ENCODE measurements at regions not wholly inside any gene's neighbourhood (a gene's known extent, or its start where the extent isn't known, plus 50 kb on each side); places are given as distances from the start of the nearest gene placed in this dataset.

DNA sequence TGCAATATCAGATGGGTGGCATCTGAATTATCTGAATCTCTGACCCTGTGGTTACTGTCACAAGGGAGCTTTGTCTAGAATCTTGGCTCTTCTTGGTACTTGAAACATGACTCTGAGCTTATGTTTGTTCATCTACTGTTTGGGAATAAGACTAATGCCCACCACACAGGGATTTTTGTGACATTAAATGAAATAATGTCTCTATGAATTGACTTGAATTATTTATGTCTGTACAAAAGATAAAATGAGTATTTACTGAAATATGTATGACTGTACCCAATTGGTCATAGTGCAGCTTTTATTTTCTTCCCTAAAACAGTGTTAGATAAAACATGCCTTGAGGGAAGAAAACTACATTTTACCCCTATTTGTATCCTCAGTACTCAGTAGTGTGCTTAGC is 87.9 kb upstream of the ZPLD1 start:
- Mint-ChIP-seq H3K4me1 (ENCODE audit: low read depth, unreplicated experiment) (no peaks in the 10 kb centered on the region), H3K9me3 (ENCODE audit: low read depth, unreplicated experiment) (no peaks in the 10 kb centered on the region), H3K27ac (ENCODE audit: unreplicated experiment) (no peak overlapping the region), H3K36me3 (ENCODE audit: insufficient read depth, unreplicated experiment) (no peaks in the 10 kb centered on the region), H3K27me3 (ENCODE audit: unreplicated experiment) (no peaks in the 10 kb centered on the region), H3K4me3 (ENCODE audit: low read depth, unreplicated experiment) (no peak overlapping the region)
- TF ChIP-seq, protein P1, sequence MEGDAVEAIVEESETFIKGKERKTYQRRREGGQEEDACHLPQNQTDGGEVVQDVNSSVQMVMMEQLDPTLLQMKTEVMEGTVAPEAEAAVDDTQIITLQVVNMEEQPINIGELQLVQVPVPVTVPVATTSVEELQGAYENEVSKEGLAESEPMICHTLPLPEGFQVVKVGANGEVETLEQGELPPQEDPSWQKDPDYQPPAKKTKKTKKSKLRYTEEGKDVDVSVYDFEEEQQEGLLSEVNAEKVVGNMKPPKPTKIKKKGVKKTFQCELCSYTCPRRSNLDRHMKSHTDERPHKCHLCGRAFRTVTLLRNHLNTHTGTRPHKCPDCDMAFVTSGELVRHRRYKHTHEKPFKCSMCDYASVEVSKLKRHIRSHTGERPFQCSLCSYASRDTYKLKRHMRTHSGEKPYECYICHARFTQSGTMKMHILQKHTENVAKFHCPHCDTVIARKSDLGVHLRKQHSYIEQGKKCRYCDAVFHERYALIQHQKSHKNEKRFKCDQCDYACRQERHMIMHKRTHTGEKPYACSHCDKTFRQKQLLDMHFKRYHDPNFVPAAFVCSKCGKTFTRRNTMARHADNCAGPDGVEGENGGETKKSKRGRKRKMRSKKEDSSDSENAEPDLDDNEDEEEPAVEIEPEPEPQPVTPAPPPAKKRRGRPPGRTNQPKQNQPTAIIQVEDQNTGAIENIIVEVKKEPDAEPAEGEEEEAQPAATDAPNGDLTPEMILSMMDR (IDR thresholded peaks at IDR 0.05; ENCODE audit: unreplicated experiment), result no peak
- BruUV-seq (replicated peaks), result no TSS peak
- intact Hi-C loops (cut with micrococcal nuclease; ENCODE audit: unreplicated experiment), result loop anchor here (10.0 kb wide), 1 partner anchor 58 kb away; no protein-coding TSS in a partner anchor
- DNase-seq, result no peak
- CTCF ChIA-PET, result no interaction called here

DNA sequence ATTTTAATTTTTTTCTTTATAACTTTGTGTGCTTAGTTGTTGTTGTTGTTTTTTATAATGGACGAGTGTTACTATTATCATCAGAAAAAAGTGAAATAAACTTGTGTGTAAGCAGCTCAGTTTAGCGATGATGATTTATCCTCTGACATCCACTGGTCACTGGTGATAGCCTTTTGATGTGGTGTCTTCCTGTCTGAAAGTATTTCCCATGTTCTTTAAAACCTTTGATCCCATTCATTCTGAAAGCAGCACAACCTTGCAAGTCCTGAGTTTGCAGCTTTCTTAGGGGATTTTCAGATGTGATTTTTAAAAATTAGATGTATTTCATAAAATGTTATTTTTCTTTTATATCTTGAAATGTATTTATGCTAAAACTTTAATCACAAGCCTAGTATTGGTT is 85.9 kb upstream of the ZPLD1 start:
- H3K9me3 Mint-ChIP-seq (ENCODE audit: low read depth, unreplicated experiment), result no peaks in the 10 kb centered on the region
- DNase-seq, result no peak
- H3K27ac Mint-ChIP-seq (ENCODE audit: unreplicated experiment), result no peak overlapping the region
- CTCF ChIA-PET, result interaction anchor here (0.8 kb wide), 1 partner anchor 9 kb away, joined by 5 read pairs; no protein-coding TSS in a partner anchor
- no peak overlapping the region for H3K4me3 Mint-ChIP-seq (ENCODE audit: low read depth, unreplicated experiment)
- intact Hi-C loops (cut with micrococcal nuclease; ENCODE audit: unreplicated experiment), result loop anchor here (10.0 kb wide), 1 partner anchor 56 kb away; no protein-coding TSS in a partner anchor
- H3K4me1 Mint-ChIP-seq (ENCODE audit: low read depth, unreplicated experiment), result peaks cover 1% of the 10 kb centered on the region
- H3K36me3 Mint-ChIP-seq (ENCODE audit: insufficient read depth, unreplicated experiment), result no peaks in the 10 kb centered on the region
- TF ChIP-seq, protein P1 (IDR thresholded peaks at IDR 0.05; ENCODE audit: unreplicated experiment), result no peak
- no TSS peak for BruUV-seq (replicated peaks)
- no peaks in the 10 kb centered on the region for H3K27me3 Mint-ChIP-seq (ENCODE audit: unreplicated experiment)

DNA sequence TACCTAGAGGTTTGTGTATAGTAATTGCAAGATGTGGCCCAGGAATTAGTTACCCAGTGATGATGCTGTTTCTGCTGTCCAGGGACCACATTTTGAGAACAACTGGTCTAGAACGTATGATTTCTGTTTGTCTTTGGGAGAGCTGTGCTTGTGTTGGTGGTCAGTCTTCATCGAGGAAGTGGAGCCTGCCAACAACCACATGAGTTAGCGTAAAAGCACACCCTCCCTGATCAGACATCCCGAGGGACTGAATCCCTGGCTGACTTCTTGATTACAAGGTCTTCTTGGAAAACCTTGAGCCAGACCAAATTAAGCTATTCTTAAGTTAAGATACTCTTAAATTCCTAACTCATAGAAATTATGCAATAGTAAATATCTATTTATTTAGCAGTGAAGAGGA is 81.7 kb upstream of the ZPLD1 start:
- TF ChIP-seq, protein P1 (IDR thresholded peaks at IDR 0.05; ENCODE audit: unreplicated experiment), result no peak
- Mint-ChIP-seq H3K27me3 (ENCODE audit: unreplicated experiment) (no peaks in the 10 kb centered on the region), H3K36me3 (ENCODE audit: insufficient read depth, unreplicated experiment) (no peaks in the 10 kb centered on the region), H3K9me3 (ENCODE audit: low read depth, unreplicated experiment) (no peaks in the 10 kb centered on the region), H3K27ac (ENCODE audit: unreplicated experiment) (no peak overlapping the region), H3K4me3 (ENCODE audit: low read depth, unreplicated experiment) (no peak overlapping the region), H3K4me1 (ENCODE audit: low read depth, unreplicated experiment) (peaks cover 23% of the 10 kb centered on the region)
- CTCF ChIA-PET, result no interaction called here
- no TSS peak for BruUV-seq (replicated peaks)
- intact Hi-C loops (cut with micrococcal nuclease; ENCODE audit: unreplicated experiment), result loop anchor here (10.0 kb wide), 1 partner anchor 172 kb away; no protein-coding TSS in a partner anchor
- DNase-seq, result no peak

DNA sequence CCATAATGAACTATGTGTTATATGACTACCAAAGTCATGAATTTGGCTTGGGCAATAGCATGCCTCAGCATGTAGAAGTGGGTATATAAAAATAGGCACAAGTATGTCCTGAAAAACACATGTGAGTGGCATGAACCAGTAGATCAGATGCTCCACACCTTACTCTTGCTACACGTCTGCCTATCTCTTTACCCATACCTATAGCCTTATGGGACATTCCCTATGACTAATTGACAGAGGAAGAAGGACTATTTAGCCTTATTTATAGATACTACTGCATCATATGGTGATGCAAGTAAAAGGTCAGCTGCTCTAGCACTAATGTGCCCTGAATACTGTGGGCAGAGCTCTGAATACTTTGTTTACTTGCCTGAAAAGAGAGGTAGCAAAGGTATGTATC is 81.0 kb upstream of the ZPLD1 start:
- H3K4me3 Mint-ChIP-seq (ENCODE audit: low read depth, unreplicated experiment), result no peak overlapping the region
- DNase-seq, result no peak
- H3K36me3 Mint-ChIP-seq (ENCODE audit: insufficient read depth, unreplicated experiment), result no peaks in the 10 kb centered on the region
- TF ChIP-seq, protein P1 (IDR thresholded peaks at IDR 0.05; ENCODE audit: unreplicated experiment), result no peak
- peaks cover 23% of the 10 kb centered on the region for H3K4me1 Mint-ChIP-seq (ENCODE audit: low read depth, unreplicated experiment)
- H3K27me3 Mint-ChIP-seq (ENCODE audit: unreplicated experiment), result no peaks in the 10 kb centered on the region
- BruUV-seq (replicated peaks), result no TSS peak
- H3K9me3 Mint-ChIP-seq (ENCODE audit: low read depth, unreplicated experiment), result no peaks in the 10 kb centered on the region
- CTCF ChIA-PET, result no interaction called here
- H3K27ac Mint-ChIP-seq (ENCODE audit: unreplicated experiment), result peak overlapping the region; percentile 83
- intact Hi-C loops (cut with micrococcal nuclease; ENCODE audit: unreplicated experiment), result loop anchor here (10.0 kb wide), 1 partner anchor 171 kb away; no protein-coding TSS in a partner anchor

Measured in Calu3 (cell line).